K562 (cell line): ENCODE measurements at regions not wholly inside any gene's neighbourhood (a gene's known extent, or its start where the extent isn't known, plus 50 kb on each side); places are given as distances from the start of the nearest gene placed in this dataset.
A peak's percentile ranks its signal among the peaks of the same experiment; 100 is the strongest.
"Not testable (repeated sequence)": the region's sequence is repeated elsewhere in the genome, so short reads cannot be mapped to it uniquely, and the experiment has no call there.

Source experiments
- ATAC-seq: fragments of 200-7000 bp; cut with Tn5 transposase; 3 replicates; pipeline ENCODE4 v1.9.1; 2020; ENCODE audit warnings: moderate library complexity
- BruUV-seq: library from RNA; stranded (reverse); fragments of 400-500 nt; replicated peaks from 2 replicates; lab custom pipeline; 2021; lab: Mats Ljungman, UMichigan
- CTCF ChIA-PET: fragments of 300-600 bp; formaldehyde crosslinking; extraction: SDS; loops from one replicate; lab custom pipeline; 2021; ENCODE audit warnings: low intra/inter-chr PET ratio; lab: Yijun Ruan, JAX
- POLR2A ChIA-PET: fragments of 300-600, 350-650 bp; sonication (Branson Sonifier 250); formaldehyde crosslinking; extraction: SDS; loops from one replicate; lab custom pipeline; 2021; ENCODE audit warnings: antibody characterized with exemption, inconsistent platforms; lab: Yijun Ruan, JAX
- DNase-seq, 4 experiments: peaks; one replicate each; pipeline versions ENCODE4 v3.0.0 to v3.0.0-alpha.2; 2011 to 2018; ENCODE audit warnings: low spot score in 3 of 4, mixed read lengths in 3 of 4; ENCODE audit errors: extremely low read depth in 1 of 4
- FAIRE-seq: peaks from 2 replicates; lab custom pipeline; 2011; peaks lifted over from hg19 to GRCh38; lab: Jason Lieb, UNC
- H2AFZ ChIP-seq: 2 replicates; pipeline ENCODE4 v1.6.0; 2011; ENCODE audit warnings: low read depth, low read length, control low read depth, inconsistent platforms
- H3K27ac ChIP-seq: fragments of 200-600 bp; 3 replicates; pipeline ENCODE4 v1.8.0; 2011; ENCODE audit warnings: low read depth, mild to moderate bottlenecking, control low read depth, inconsistent platforms, low read length, moderate library complexity, mixed read lengths; ENCODE audit errors: extremely low read depth
- H3K27me3 ChIP-seq, 2 experiments: fragments of 300-600 bp in 1 of 2; 2 replicates in 1 of 2; 3 replicates in 1 of 2; pipeline versions ENCODE4 v1.6.0 to v1.8.0; 2011; ENCODE audit warnings: inconsistent platforms in 2 of 2, low read length in 2 of 2, mild to moderate bottlenecking in 1 of 2, mixed read lengths in 1 of 2, moderate library complexity in 1 of 2; ENCODE audit not compliant: control insufficient read depth in 2 of 2, insufficient read depth in 2 of 2
- H3K36me3 ChIP-seq: fragments of 300-600 bp; 3 replicates; pipeline ENCODE4 v1.8.0; 2011; ENCODE audit warnings: mild to moderate bottlenecking, low read length, inconsistent platforms; ENCODE audit not compliant: control insufficient read depth, insufficient read depth
- H3K4me1 ChIP-seq, 2 experiments: fragments of 200-600 bp in 1 of 2; replicated peaks in 1 of 2; 2 replicates in 1 of 2; 3 replicates in 1 of 2; pipeline versions ENCODE4 v1.5.1 to v1.8.0; 2011; ENCODE audit warnings: inconsistent platforms in 2 of 2, low read length in 2 of 2, mild to moderate bottlenecking in 1 of 2, mixed read lengths in 1 of 2, moderate library complexity in 1 of 2; ENCODE audit not compliant: control insufficient read depth in 2 of 2, insufficient read depth in 2 of 2
- H3K4me2 ChIP-seq: 2 replicates; pipeline ENCODE4 v1.6.1; 2011; ENCODE audit warnings: low read length, control low read depth, inconsistent platforms, mixed read lengths; ENCODE audit not compliant: insufficient read depth
- H3K4me3 ChIP-seq: fragments of 200-600 bp; sonication (generic), shearing (Covaris generic); 2 replicates; pipeline ENCODE4 v1.5.1; 2016; ENCODE audit warnings: control low read depth, inconsistent platforms
- H3K79me2 ChIP-seq: fragments of 200-600 bp; 3 replicates; pipeline ENCODE4 v1.8.0; 2011; ENCODE audit warnings: low read length, inconsistent platforms; ENCODE audit not compliant: control insufficient read depth, insufficient read depth
- H3K9ac ChIP-seq, 2 experiments: 2 replicates each; pipeline versions ENCODE4 v1.6.0 to v1.6.1; 2011; ENCODE audit warnings: low read depth in 2 of 2, low read length in 2 of 2, control low read depth in 1 of 2, inconsistent platforms in 1 of 2, mild to moderate bottlenecking in 1 of 2, mixed read lengths in 1 of 2; ENCODE audit not compliant: insufficient read depth in 1 of 2
- H3K9me1 ChIP-seq: one replicate; pipeline ENCODE4 v1.6.0; 2011; ENCODE audit warnings: inconsistent platforms, mild to moderate bottlenecking, low read length, moderate library complexity; ENCODE audit not compliant: control insufficient read depth, insufficient read depth
- H3K9me3 ChIP-seq: replicated peaks from 2 replicates; pipeline ENCODE4 v1.5.1; 2011; ENCODE audit warnings: low read depth, low read length, inconsistent platforms; ENCODE audit not compliant: control insufficient read depth, insufficient read depth
- H4K20me1 ChIP-seq: replicated peaks from 2 replicates; pipeline ENCODE4 v1.6.1; 2011; ENCODE audit warnings: low read length, inconsistent platforms, mixed read lengths; ENCODE audit not compliant: control insufficient read depth, insufficient read depth
- SMARCA5 ChIP-seq: fragments of 450-650 bp; IDR thresholded peaks from 2 replicates; pipeline ENCODE4 v1.6.1; 2016
- ZNF143 ChIP-seq: sonication (generic); formaldehyde crosslinking; IDR thresholded peaks from 2 replicates; pipeline ENCODE4 v1.9.0; 2022; ENCODE audit warnings: mild to moderate bottlenecking, missing genetic modification reagents
- WGBS: fragments of 100-300 bp; shearing (Covaris generic); methylation state at CpG from one replicate; pipeline ENCODE4 v1.1.6; 2016; ENCODE audit warnings: low coverage, mixed read lengths; ENCODE audit not compliant: insufficient coverage; ENCODE audit errors: missing lambda C conversion rate; 5-methylcytosine and 5-hydroxymethylcytosine counted together
- in situ Hi-C: fragments of 300-500 bp; cut with MboI; formaldehyde crosslinking; loops from 4 replicates; pipeline ENCODE4 v1.15.0; 2018; ENCODE audit warnings: inconsistent platforms, mixed read lengths
- intact Hi-C: fragments of 100-400 bp; cut with micrococcal nuclease; formaldehyde crosslinking; loops from 2 replicates; pipeline ENCODE4 v1.14.2; 2022

- TF ChIP-seq ZNF143 (CRISPR knock-in tag) (peak; percentile 48; the same call in 1 of the 2 replicates), SMARCA5 (peak; percentile 64; the same call in 1 of the 2 replicates)
- TF ChIP-seq, all 486 proteins: peak for 36
Measured at GRCh38 chr7:150003304-150003810, 129.6 kb downstream of the ATP6V0E2 start (continued).

DNA sequence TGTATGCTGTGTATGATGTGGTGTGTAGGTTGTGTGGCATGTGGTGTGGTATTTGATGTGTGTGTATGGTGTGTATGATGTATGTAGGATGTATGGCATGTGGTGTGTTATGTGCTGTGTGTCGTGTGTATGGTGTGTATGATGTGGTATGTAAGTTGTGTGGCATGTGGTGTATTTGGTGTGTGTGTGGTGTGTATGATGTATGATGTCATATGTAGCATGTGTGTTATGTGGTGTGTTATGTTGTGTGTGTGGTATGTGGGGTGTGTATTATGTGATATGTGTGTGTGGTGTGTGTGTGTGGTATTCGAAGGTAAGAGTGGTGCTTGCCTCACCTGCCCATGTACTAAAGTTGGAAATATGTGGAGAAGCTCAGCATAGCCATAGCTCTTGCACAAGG lies 130.2 kb downstream of the ATP6V0E2 start:
- H4K20me1 ChIP-seq, H3K9me1 ChIP-seq, H3K9me3 ChIP-seq, POLR2A ChIA-PET, H3K79me2 ChIP-seq, H3K27me3 ChIP-seq, H3K9ac ChIP-seq, H3K4me3 ChIP-seq, H3K36me3 ChIP-seq, DNase-seq, in situ Hi-C loops, H3K4me1 ChIP-seq, BruUV-seq, FAIRE-seq, ATAC-seq, CTCF ChIA-PET, intact Hi-C loops, H2AFZ ChIP-seq, H3K27ac ChIP-seq, H3K4me2 ChIP-seq: not testable (repeated sequence)
- 0% methylated on average over 2 of the region's 2 CpGs for WGBS

DNA sequence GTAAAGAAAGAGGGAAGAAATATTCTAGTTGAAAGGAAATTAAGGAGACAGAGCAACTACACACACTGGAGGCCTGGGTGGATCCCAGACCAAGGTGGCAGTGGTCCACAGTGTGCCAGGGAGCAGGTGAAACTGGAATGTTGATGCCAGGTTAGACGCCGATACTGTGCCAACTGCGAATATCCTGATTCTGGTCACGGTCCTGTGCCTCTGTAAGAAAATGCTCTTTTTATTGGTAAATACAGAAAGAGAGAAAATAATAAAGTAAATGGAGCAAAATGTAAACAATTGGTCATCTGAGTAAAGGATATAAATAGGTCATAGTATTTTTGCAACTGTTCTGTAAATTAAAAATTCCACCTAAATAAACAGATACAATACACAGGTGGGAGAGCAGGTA lies 131.1 kb downstream of the ATP6V0E2 start:
- in situ Hi-C loops, H3K79me2 ChIP-seq, H3K9me1 ChIP-seq, BruUV-seq, H3K9me3 ChIP-seq, DNase-seq, H2AFZ ChIP-seq, POLR2A ChIA-PET, ATAC-seq, CTCF ChIA-PET, FAIRE-seq, H3K4me2 ChIP-seq, H3K4me3 ChIP-seq, H3K4me1 ChIP-seq, H3K27ac ChIP-seq, H4K20me1 ChIP-seq, H3K9ac ChIP-seq, H3K27me3 ChIP-seq, intact Hi-C loops, H3K36me3 ChIP-seq: not testable (repeated sequence)
- 1% methylated on average over 4 of the region's 4 CpGs for WGBS

GRCh38 chr7:150009620-150010303 lies 136.0 kb downstream of the ATP6V0E2 start:
- FAIRE-seq, CTCF ChIA-PET, H3K9me3 ChIP-seq, H3K4me2 ChIP-seq, POLR2A ChIA-PET, H4K20me1 ChIP-seq, ATAC-seq, DNase-seq, H3K4me1 ChIP-seq, H3K36me3 ChIP-seq, H3K27me3 ChIP-seq, H3K9me1 ChIP-seq, H3K4me3 ChIP-seq, H3K9ac ChIP-seq, BruUV-seq, intact Hi-C loops, H3K27ac ChIP-seq, H3K79me2 ChIP-seq, H2AFZ ChIP-seq: not testable (repeated sequence)
- under 1% methylated on average over 6 of the region's 9 CpGs for WGBS
- in situ Hi-C loops: loop anchor here (10.0 kb wide), 1 partner anchor 1345 kb away; no protein-coding TSS in a partner anchor
